ENCODE measurements at regions not wholly inside any gene's neighbourhood (a gene's known extent, or its start where the extent isn't known, plus 50 kb on each side); places are given as distances from the start of the nearest gene placed in this dataset.

DNA sequence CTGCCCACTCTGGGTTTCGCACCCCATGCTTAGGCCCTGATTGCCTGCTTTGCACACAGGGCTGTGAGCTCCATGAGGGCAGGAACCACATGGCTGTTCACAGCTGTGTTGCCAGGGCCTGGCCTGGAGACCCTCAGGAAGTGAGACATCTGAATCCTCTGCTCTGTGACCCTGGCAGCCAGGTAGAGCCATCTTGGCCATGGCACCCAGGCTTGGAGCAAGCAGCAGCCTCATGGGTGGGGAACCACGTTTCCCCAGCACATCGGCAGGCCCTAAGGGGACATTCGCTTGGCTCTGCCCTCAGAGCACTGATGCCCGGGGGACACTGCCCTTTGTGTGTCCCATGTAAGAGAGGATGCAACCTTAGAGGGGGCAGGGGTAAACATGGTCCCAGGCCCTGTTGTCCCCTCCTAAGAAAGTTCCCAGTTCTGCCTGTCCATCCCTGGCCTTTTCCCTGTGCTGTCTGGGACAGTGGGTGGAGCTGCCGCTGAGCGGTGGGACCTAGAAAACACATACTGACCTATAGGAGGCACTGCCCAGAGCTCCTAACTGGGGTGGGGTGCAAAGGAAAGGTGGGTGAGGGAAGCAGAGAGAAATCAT is 144.1 kb upstream of the IER5L start:
- no peak for TF ChIP-seq POLR2AphosphoS5 (IDR thresholded peaks at IDR 0.05; ENCODE audit: borderline replicate concordance, low read depth, low read length)
- TF ChIP-seq EZH2 (IDR thresholded peaks at IDR 0.05) = no peak
- no peak for TF ChIP-seq FOXP2 (optimal IDR thresholded peaks at IDR 0.05; ENCODE audit: control extremely low read depth, extremely low read length, insufficient read depth)
